PFSK-1 (cell line): ENCODE measurements at regions not wholly inside any gene's neighbourhood (a gene's known extent, or its start where the extent isn't known, plus 50 kb on each side); places are given as distances from the start of the nearest gene placed in this dataset.

Experiments used
- FOXP2 ChIP-seq: optimal IDR thresholded peaks from 2 replicates; pipeline ENCODE3; 2011; ENCODE audit warnings: borderline replicate concordance, control low read depth, inconsistent platforms; ENCODE audit not compliant: insufficient read depth; ENCODE audit errors: extremely low read length, extremely low read depth
- POLR2AphosphoS5 ChIP-seq: IDR thresholded peaks from 2 replicates; pipeline ENCODE4 v1.6.1; 2012; ENCODE audit warnings: low read depth, mild to moderate bottlenecking, control low read depth, low read length, moderate library complexity
- SIN3A ChIP-seq: IDR thresholded peaks from 2 replicates; pipeline ENCODE4 v1.6.1; 2012; ENCODE audit warnings: mild to moderate bottlenecking, low read length, moderate library complexity, borderline replicate concordance; ENCODE audit not compliant: insufficient read depth
- TAF1 ChIP-seq: IDR thresholded peaks from 2 replicates; pipeline ENCODE4 v1.6.1; 2012; ENCODE audit warnings: low read length, control low read depth, borderline replicate concordance; ENCODE audit not compliant: insufficient read depth
- TF ChIP-seq, protein P1 (sequence below), 2 experiments: IDR thresholded peaks; 2 replicates each; pipeline versions ENCODE4 v1.6.1 to v1.8.0; 2011 to 2012; ENCODE audit warnings: low read depth in 2 of 2, low read length in 2 of 2, control low read depth in 1 of 2, inconsistent platforms in 1 of 2, mild to moderate bottlenecking in 1 of 2, moderate library complexity in 1 of 2; ENCODE audit not compliant: insufficient read depth in 1 of 2

DNA sequence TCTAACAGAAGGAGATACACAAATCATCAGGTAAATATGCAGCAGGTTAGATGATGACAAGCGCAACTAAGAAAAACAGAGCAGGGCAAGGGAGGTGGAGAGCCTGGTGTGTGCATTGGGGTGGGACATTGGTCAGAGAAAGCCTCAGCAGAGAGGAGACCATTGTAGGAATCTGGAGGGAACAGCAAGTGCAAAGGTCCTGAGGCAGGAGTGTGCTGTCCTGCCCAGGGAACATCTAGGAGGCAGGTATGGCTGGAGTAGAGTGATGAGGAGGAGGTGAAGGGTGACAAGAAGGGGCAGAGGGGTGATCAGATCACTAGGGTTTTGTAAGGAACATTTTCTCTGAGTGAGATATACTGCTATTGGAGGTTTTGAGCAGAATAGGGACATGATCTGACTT lies 90.1 kb downstream of the NCR2 start:
- no peak for TF ChIP-seq POLR2AphosphoS5
- TF ChIP-seq TAF1, result no peak
- TF ChIP-seq, protein P1, sequence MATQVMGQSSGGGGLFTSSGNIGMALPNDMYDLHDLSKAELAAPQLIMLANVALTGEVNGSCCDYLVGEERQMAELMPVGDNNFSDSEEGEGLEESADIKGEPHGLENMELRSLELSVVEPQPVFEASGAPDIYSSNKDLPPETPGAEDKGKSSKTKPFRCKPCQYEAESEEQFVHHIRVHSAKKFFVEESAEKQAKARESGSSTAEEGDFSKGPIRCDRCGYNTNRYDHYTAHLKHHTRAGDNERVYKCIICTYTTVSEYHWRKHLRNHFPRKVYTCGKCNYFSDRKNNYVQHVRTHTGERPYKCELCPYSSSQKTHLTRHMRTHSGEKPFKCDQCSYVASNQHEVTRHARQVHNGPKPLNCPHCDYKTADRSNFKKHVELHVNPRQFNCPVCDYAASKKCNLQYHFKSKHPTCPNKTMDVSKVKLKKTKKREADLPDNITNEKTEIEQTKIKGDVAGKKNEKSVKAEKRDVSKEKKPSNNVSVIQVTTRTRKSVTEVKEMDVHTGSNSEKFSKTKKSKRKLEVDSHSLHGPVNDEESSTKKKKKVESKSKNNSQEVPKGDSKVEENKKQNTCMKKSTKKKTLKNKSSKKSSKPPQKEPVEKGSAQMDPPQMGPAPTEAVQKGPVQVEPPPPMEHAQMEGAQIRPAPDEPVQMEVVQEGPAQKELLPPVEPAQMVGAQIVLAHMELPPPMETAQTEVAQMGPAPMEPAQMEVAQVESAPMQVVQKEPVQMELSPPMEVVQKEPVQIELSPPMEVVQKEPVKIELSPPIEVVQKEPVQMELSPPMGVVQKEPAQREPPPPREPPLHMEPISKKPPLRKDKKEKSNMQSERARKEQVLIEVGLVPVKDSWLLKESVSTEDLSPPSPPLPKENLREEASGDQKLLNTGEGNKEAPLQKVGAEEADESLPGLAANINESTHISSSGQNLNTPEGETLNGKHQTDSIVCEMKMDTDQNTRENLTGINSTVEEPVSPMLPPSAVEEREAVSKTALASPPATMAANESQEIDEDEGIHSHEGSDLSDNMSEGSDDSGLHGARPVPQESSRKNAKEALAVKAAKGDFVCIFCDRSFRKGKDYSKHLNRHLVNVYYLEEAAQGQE (IDR thresholded peaks at IDR 0.05; ENCODE audit: insufficient read depth in 1 of 2, low read depth in 2 of 2, low read length in 2 of 2), result no peak
- no peak for TF ChIP-seq SIN3A
- TF ChIP-seq FOXP2, result no peak

- TF ChIP-seq FOXP2 (no peak), POLR2AphosphoS5 (no peak), SIN3A (no peak), TAF1 (no peak)
- TF ChIP-seq, protein P1 (IDR thresholded peaks at IDR 0.05; ENCODE audit: insufficient read depth in 1 of 2, low read depth in 2 of 2, low read length in 2 of 2), result no peak
Observed at GRCh38 chr6:41426438-41426851, 91.0 kb downstream of the NCR2 start.

- TF ChIP-seq FOXP2 (no peak), TAF1 (no peak)
Observed at GRCh38 chr6:41426888-41427641, 91.7 kb downstream of the NCR2 start.

DNA sequence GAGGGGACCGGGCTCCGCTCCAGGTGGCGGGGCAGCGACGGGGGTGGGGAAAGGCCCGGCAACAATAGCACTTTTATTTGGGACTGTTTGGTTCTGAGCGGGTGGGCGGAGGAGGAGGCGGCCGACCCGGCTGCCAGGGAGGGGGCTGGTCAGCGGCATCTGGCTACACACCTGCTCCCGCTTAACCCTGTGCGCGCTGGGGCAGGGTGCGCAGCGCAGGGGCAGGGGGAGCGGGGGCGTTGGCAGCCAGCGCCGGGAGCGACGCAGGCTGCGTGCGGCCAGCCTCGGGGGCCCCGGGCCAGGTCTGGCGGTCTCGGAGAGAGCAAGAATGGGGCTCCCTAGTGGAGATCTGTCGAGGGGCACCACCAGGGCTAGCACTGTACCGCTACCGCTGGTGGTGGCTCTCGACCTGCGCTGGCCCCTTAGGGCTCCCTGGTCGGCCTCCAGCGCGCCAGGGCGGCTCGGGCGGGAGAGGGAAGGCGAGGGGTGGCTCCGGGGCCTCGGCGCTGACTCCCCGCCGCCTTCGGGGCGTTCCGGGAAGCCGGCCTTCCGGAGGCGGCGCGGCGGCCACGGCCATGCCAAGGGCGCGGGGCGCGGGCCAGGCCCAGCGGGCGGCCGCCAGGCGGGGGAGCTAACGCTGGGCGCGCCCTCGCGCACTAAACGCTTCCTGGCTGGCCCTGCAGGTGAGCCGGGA lies 92.4 kb downstream of the NCR2 start:
- TF ChIP-seq, protein P1 (IDR thresholded peaks at IDR 0.05; ENCODE audit: insufficient read depth in 1 of 2, low read depth in 2 of 2, low read length in 2 of 2), result no peak
- TF ChIP-seq TAF1, result no peak
- no peak for TF ChIP-seq FOXP2
- TF ChIP-seq POLR2AphosphoS5, result no peak
- TF ChIP-seq SIN3A, result no peak

DNA sequence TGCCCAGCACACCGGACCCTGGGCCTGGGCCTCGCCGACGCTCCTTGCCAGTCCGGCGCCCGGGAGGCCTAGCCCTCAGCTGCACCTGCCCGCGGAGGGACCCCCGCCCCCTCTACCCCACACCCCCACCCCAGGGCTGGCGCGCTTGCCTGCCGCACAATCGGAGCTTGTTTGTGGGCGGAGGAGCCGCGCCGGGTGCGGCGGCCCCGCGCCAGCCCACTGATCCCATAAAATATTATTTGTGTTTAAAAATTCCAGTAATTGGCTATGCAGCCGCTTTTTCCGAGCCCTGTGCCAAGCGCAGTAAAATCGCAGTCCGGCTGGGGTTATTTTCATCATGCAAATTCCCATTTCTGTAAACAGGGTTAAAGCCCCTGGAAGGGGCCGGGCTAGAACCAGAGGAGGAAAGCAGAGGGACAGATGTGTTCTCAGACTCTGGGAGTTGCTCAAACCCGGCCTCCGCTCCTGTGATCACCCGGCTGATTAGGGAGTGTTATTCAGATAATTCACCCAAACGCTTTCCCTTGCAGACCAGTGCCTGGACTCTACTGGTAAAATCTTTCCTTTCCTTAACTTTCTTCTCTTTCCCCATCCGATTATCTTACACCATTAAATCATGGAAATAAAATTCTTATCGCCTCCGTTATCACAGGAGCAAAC lies 93.1 kb downstream of the NCR2 start:
- no peak for TF ChIP-seq SIN3A
- TF ChIP-seq, protein P1 (IDR thresholded peaks at IDR 0.05; ENCODE audit: insufficient read depth in 1 of 2, low read depth in 2 of 2, low read length in 2 of 2), result no peak
- TF ChIP-seq TAF1, result no peak
- no peak for TF ChIP-seq POLR2AphosphoS5
- TF ChIP-seq FOXP2, result no peak
